SKM-1 treated with dmso at 0.1 percent for 144 hours (cell line): ENCODE measurements at regions not wholly inside any gene's neighbourhood (a gene's known extent, or its start where the extent isn't known, plus 50 kb on each side); places are given as distances from the start of the nearest gene placed in this dataset.

ENCODE experiments used
- DNase-seq: peaks from one replicate; lab custom pipeline; 2025; ENCODE audit not compliant: unreplicated experiment; lab: John Stamatoyannopoulos, UW

- no peak for DNase-seq
Observed at GRCh38 chr4:166259081-166259480, 386.0 kb downstream of the TLL1 start.

DNA sequence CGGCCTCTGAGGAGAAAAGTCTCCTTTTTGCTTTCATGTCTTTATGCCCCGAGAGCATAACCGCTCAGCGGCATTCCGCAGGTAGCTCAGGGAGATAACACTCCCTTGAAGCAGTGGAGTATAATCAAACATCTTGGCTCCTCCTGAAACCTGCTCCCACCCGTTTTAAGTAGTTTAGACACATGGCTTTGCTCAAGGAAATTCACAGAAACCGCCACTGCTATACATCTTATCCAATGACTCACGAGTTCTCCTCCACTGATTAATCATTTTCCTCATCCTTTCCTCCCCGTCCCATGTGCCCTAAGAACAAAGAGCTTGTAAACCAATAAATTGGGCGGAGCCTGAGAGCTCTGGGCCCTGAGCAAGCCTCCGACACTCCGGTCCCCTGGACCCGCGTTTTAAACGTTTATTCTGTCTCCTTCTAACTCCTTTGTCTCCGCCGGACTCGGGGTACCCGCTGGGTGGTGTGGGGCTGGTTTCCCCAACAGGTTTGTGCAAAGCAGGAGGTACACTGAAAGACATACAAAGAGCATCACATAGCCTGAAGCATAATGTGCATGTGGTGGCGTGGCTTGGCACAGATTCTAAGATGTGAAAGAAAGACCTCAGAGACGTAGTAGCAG is 401.2 kb downstream of the TLL1 start:
- no peak for DNase-seq

GRCh38 chr4:166274775-166275174 is 401.7 kb downstream of the TLL1 start:
- no peak for DNase-seq

DNA sequence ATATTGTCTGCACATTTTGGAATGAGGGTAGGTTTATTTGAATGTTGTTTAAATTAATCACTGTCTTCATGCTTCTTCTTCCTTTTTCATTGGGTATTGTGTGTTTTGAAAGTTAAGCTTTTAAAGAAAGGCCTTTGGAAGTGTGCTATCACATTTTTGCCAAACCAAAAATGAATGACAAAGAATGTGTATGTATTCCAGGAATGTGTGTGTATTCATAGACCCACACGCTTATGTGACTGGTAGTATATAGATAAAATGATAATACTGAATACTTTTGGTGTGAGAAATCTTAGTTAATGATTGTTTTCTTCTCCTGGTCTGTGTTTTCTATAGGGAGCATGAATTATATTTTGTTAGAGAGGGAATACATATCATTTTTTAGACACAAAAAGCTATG is 404.4 kb downstream of the TLL1 start:
- no peak for DNase-seq

DNA sequence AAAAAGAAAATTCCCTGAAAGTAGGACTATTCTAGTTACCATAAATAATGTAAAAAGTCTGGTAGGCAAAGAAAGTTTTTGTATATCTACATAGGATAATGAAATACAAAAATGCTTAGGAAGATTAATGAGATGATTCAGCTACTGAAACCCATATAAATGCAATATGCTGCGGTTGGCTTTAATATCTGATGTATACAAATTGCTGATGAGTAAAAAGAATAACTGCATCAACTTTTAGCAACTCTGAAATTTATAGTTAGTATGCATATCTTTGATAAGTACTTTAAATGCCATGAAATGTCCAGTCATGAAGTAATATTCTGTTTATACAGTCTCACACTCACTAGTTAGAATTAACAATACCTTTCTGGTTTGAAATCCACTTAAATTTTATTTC is 404.8 kb downstream of the TLL1 start:
- no peak for DNase-seq

GRCh38 chr4:166279261-166279660 is 406.2 kb downstream of the TLL1 start:
- DNase-seq: no peak

GRCh38 chr4:166280642-166281041 is 407.6 kb downstream of the TLL1 start:
- no peak for DNase-seq

- DNase-seq: no peak
Observed at GRCh38 chr4:166282081-166282770, 409.2 kb downstream of the TLL1 start.

GRCh38 chr4:166284221-166284620 is 411.2 kb downstream of the TLL1 start:
- DNase-seq: no peak

DNA sequence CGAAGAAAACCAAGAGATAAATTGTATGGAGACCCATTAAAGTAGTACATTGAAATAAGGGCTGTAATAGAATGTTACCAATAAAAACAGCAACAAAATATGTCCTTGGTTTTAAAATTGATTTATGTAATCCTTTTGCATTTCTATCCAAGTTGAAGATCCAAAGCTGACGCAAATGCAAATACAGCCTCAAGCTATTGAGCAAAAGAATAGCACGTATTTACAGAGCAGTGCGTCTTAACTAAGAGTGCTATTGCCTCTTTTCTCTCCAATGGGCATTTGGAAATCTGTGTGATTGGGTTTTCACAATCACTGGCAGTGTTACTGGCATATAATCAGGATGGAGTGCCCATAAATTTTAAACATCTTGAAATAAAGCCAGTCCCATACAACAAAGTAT is 417.4 kb downstream of the TLL1 start:
- no peak for DNase-seq

DNA sequence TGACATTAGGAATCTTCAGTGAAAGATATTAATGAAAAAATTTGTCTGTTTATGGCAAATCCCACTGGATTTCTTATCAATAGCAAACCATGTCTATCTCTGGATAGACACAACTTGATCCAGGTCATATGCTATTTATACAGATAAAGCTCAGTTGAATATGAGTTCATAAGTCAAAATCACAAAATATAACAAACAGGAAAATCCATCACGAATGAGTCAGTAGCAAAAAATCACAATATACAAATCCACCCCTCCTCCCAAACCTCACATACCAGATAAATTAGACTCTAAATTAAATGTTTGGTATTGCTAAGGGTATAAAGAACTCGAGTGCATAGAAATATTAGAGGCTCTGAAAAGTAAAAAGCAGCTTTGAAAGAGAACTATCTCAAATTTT is 420.5 kb downstream of the TLL1 start:
- no peak for DNase-seq

DNA sequence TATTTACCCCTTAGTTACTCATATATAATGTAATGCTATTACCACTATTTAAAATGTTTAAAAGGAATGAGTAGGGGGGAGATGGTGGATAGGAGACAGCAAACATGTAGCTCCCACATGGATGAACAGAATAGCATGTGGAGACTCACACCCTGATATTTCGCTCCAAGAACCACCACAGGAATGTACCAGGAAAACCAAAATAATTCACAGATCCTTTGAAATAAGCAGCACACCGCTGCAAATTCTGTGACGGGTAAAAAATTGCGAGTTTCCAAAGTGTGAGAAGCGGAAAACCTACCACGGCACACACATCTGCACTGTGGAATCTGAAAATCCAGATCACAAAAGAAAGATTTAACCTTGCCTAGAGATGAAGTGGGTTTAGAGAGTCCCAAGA is 428.2 kb downstream of the TLL1 start:
- DNase-seq: no peak

- DNase-seq: no peak
Observed at GRCh38 chr4:166308647-166309046, 435.6 kb downstream of the TLL1 start.

- no peak for DNase-seq
Observed at GRCh38 chr4:166309286-166309685, 436.2 kb downstream of the TLL1 start.

DNA sequence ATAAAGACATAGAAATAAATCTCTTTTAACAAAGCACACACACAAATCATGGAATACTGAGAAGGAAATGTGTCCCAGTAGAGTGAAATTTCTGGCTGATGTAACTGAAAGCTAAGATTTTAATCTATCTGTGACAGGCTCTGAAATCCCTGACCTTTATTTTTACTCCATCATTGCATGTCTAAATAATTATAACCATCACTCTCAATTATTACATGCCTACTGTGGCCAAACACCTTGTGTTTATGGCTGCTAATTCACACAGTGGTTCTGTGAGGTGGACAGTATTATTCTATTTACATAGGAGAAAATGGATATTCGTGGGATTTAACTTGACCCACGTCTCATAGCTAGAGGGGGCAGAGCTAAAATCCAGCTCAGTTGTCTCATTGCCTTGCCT is 438.1 kb downstream of the TLL1 start:
- no peak for DNase-seq

GRCh38 chr4:166312166-166312565 is 439.1 kb downstream of the TLL1 start:
- DNase-seq: no peak

- no peak for DNase-seq
Observed at GRCh38 chr4:166314902-166315301, 441.9 kb downstream of the TLL1 start.

DNA sequence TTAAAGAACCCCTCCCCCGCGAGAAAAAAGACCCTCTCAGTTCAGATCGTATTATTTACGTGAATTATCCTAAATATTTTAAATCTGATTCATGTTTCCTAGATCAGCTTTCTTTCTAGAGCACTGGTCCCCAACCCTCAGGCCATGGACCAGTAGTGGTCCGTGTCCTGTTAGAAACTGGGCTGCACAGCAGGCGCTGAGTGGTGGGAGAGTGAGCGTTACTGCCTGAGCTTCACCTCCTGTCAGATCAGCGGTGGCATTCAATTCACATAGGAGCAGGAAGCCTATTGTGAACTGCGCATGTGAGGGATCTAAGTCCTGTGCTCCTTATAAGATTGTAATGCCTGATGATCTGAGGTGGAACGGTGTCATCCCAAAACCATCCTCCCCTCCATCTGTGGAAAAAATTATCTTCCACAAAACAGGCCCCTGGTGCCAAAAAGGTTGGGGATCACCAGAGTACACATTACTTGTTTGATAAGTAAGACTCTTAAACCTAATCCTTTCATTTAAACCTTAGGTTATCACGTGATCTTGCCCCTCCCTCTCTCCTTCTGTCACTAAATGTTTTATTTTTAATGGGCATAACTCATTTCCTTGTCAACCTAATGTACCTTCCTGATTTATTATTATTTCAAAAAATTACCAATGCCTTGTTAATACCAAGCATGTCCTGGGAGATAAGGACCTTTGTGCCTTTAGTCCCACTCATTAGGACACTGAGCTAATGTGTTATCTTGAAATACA is 442.9 kb downstream of the TLL1 start:
- no peak for DNase-seq

DNA sequence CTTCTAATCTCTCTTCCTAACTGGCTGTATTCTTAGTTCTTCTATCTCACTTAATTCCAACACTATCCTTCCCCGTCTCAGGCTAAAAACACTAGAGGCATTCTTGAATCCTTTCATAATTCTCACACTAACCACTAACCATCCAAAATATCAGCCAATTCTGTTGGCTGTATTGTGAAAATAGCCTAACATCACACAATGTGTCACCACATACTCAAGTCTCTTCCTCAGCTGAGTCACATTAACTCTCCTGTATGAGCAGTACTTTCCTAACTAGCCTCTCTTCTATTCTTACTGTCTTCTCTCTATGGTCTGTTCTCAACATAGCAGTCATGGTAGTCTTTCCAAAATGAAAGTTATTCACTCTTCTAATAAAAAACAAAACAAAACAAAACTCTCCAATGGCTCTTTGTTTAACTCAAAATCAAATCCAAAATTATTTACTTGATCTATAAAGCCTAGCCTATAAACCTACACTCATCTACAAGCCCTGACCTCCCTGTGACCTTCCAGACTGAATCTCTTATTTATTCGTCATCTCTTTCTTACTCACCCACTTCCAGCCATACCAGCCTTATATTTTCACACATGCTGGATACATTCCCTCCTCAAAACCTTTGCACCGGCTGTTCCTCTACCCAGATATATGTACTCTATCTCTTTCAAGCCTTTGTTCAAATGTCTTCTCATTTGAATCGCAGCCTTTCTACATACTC is 445.9 kb downstream of the TLL1 start:
- DNase-seq: peak; percentile 1

DNA sequence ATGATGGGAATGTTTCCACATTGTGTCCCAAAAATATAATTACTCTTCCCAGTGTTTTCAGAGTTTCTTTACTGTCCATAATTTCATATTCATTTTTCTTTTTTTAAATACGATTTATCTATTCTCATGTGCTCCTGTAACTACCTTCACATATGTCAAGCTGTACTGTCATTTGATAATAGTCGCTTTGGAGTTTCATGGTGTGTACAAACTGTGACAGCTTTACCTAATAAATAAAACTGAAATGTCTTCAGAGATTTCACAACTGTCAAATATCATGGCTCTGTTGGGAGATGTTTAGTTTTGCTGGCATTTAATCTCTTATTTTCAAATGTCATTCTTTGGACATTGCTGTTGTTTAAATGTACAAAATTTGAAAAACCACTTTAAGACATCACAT is 450.2 kb downstream of the TLL1 start:
- no peak for DNase-seq

DNA sequence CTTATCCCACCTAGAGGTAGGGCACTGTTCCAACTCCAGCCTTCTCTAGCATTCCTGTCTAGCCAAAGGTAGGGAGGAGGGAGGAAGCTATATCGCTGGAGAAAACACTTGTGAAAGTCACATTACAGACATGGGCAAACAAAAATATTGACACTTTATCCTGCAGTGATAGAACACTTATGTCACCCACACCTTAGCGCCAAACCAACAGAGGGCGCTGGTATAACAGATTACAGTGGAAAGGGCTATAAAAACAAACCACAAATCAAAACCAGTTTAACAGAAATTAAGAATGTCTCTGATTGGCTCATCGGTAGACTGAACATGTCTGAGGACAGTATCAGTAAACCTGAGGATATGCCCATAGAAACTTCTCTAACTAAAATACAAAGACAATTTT is 451.3 kb downstream of the TLL1 start:
- DNase-seq: peak; percentile 6
